GM18520 (cell line): ENCODE measurements at regions not wholly inside any gene's neighbourhood (a gene's known extent, or its start where the extent isn't known, plus 50 kb on each side); places are given as distances from the start of the nearest gene placed in this dataset.
"Not testable (repeated sequence)": the region's sequence is repeated elsewhere in the genome, so short reads cannot be mapped to it uniquely, and the experiment has no call there.

Experiments used
- ATAC-seq: cut with Tn5 transposase; IDR thresholded peaks from one replicate; pipeline ENCODE4 v1.9.1; 2021; ENCODE audit not compliant: unreplicated experiment

DNA sequence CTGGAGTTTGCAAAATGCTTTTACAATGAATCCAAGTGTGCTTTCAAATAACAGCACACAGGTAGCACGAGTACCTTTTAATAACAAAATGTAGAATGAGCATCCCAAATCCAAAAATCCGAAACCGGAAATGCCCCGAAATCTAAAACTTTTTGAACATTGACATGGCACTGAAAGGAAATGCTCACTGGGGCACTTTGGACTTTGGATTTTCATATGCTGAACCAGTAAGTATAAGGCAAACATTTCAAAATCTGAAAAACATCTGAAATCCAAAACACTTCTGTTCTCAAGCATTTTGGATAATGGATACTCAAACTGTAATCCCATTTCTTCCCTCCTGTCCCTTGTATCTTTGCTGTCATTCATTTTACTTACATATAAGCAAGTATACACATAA, 50.1 kb downstream of the GCNT4 start:
- ATAC-seq: no peak

DNA sequence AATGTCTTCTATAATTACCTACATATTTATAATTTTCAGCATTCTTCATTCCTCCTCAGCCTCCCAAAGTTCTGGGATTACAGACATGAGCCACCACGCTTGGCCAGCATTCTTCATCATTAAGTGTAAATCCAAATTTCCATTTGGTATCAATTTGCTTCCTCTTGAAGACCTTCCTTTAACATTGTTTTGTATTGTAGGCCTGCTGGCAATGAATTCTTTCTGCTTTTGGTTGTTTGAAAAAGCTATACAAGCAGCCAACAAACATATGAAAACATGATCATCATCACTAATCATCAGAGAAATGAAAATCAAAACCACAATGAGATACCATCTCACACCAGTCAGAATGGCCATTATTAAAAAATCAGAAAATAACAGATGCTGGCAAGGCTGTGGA, 56.4 kb downstream of the GCNT4 start:
- ATAC-seq: no peak

DNA sequence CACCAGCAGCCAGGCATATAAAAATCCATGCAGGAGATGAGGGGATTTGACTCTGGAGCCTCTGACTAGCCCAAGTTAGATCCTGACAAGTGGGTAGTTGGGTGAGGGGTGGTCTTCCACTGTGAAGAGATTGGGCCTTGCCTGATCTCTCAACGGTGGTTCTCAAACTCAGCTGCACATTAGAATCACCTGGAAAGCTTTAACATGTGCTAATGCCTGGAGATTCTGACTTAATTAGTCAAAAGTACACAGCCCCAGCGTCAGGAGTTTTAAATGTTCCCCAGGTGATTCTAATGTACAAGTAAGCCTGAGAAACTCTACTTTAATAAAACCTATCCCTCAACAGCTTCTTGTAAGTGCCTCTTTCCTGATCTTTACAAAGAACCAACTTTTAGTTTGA, 57.5 kb downstream of the GCNT4 start:
- ATAC-seq: no peak

DNA sequence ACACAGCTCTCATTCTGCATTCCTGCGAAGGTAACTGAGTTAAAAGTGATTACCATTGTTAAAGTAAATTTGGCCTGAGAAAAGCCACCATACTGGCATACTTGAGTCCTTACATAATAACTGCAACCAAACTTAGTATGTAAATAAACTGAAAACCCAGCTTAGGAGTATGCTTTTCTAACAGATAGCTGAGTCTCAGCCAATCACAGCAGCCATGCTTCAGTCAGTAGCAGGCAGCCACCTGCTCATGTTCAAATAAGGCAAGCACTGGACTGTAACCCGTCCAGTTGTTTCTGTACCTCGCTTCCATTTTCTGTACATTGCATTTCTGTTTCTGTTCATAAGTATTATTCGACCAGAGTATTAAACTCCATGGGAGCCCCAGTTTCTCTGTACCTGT, 58.6 kb downstream of the GCNT4 start:
- no peak for ATAC-seq

DNA sequence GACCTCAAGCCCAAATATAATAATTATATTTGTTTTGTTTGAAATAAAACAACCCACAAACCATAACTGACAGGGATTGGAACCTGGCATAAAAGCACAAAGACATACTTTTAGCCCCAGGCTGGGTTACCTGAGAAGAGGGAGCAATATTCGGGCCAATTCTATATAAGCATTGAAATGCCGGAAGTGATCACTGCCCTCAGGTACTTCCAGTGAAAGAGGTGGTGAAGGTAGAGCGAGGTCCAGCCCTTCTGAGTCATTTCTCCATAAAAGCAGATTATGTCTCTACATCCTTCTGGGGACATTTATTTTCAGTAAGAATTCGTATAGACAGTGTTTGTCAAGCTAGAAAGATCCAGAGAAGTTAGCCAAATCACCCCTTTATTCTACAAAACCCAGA, 59.6 kb downstream of the GCNT4 start:
- ATAC-seq: no peak

DNA sequence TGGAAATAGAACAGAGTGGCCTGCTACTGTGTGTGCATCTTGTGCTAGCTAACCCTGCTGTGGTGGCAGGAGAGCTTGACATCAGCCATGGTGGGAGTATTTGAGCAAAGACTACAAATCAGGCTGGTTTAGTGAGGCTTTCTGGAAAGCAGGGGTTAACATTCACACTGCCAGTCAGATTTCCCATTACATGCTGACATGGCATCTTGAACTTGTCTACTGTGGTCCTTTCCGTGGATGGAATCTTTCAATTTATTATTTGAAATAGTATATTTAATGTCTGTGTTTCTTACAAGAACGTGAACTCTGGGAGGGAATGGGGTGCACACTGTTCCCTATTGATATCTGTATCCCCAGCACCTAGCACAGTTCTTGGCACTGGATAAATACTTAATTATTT, 60.8 kb downstream of the GCNT4 start:
- ATAC-seq: no peak

DNA sequence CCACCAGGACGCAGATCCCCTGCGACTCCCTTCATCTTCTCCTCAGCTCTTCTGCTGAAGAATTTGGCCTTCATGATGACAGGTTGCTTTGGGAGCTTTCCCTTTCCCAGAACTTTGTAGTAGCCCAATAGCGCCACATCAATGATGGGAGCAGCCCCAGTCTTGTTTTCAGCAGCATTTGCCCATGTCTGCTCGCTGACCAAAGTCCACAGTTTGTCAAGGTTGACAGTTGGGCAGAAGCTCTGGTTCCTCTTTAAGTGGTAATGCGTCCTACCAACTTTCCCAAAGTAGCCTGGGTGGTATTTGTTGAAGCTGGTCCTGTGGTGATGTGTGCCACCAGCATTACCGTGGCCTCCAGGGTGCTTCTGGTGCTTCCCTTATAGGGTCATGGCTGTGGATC, 62.2 kb downstream of the GCNT4 start:
- ATAC-seq: no peak

DNA sequence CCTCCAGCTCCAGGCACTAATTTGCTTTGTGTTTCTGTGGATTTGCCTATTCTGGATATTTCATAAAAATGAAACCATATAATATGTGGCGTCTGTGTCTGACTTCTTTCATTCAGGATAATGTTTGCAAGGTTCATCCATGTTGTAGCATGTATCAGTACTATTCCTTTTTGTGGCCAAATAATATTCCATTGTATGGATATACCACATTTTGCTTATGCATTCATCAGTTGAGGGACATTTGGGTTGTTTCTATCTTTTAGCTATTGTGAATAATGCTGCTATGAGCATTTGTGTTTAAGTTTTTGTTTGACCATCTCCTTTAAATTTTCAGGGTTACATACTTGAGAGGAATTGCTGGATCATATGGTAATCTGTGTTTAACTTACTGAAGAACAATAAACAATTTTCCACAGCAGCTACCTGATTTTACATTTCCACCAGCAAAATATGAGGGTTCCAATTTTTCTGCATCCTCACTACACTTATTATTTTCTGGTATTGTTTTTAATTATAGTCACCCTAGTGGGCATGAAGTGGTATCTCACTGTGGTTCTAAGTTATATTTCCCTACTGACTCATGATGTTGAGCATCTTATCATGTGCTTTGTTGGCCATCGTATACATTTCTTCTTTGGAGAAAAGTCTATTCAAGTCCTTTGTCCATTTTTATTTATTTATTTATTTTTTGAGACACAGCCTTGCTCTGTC, 63.9 kb downstream of the GCNT4 start:
- ATAC-seq: no peak

DNA sequence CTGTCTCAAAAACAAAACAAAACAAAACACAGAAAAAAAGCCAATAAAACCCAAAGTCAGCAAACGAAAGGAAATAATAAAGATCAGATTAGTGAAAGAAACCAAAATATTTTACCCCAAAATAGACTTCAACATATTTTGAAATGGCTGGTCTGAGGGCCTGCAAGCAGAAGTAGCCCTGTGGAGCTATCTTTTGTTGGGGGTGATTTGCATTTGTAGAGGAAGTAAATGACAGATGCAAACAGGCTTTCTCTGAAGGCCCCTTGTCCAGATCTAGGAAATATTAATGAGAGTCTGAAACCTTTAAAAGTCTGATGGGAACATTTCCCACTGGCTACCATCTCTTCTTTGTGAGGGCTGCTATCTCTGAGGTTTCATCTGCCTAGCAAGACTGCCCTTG, 74.0 kb downstream of the GCNT4 start:
- ATAC-seq: no peak

DNA sequence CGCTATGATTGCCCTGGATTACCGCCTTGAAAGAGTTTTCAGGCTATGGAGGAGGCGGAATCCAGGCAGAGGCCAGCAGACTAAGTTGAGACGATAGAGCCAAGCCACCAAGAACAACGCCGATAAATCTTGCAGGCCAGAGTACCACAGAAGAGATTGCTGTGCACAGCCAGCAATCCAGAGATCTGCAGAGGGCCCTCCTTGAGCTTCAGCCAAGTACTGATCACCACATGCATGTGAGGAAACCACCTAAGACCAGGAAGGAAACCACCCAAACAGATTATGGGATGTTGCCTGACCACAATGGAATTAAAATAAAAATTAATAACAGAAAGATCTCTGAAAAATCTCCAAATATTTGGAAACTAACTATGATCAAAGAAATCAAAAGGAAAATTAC, 74.9 kb downstream of the GCNT4 start:
- no peak for ATAC-seq

DNA sequence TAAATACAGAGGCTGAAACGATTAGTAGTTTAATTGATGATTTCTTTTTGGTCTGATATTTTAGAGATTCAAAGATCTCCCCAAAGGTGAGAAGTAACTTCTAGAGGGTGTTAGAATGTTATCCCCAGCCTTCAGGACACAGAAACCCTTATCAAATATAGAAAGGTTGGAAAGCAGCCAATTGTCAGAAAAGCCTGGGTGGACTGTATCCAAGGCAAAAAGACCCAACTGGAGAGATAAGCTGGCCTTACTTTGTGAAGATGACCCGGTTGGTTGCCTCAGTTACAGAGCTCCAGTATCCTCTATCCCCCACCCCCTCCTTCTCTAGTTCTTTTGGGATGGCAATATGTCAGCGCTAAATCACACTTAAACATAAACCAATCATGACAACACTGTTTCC, 75.7 kb downstream of the GCNT4 start:
- no peak for ATAC-seq

DNA sequence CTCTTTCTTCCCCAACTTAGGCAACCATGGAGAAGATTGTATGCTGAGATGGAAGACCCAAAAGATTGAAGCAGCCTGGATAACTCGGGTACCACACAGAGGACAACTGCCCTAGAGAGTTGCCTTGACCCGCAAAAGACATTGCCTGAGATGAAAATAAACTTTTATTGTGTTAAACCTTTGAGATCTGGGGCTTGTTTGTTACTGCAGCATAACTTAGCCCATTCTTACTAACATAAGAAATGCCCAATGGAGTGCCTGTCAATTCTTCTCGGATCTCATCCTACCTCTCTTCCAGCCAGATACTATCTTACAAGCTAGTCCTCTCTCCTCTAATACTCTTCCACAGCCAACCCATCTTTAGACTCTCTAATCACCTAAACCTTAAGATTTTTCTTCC, 76.8 kb downstream of the GCNT4 start:
- ATAC-seq: no peak

DNA sequence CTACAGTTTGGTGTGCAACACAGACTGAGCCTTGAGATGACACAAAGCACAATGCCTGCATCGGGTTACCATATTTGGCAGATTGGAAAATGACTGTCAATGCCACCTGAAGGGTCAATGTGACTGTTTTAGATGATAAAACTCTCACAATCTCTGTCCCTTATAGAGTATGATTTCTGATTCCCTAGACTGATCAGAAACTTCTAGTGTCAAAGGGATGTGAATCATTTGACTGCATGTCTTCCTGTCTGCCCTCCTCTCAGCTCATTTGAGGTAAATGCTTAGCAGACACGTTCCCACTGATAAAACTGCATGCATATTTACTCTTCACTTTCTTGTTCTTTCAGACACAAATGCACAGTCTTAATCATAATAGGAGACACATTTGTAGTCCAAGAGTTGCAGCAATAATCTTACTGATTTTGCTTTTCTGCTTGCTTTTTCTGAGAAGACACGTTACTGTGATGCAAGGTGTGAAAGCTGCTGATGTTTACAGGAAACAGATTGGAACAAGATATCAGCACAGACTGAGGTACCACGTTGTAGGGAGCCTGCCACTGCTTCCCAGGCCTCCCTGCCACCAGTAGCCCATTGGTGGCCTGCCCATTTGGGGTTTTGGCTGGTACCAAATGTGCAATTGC, 77.8 kb downstream of the GCNT4 start:
- ATAC-seq: no peak

DNA sequence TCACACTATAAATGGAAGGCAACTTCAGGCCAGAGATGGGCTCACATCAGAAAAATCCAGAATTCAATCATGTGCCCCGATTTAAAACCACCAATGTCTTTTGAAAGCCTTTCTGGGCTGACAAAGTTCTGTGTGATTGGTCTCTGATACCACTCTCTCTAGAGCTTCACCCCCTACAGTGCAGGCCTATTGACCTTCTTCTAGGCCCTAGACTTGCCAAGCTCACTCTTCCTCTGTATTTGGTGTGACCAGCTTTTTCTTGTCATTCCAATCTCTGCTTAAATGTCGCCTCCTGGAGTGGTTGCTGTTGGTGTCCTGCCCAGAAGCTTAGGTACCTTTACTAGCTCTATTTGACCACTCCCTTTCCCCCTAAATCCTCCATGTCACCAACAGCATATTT, 78.7 kb downstream of the GCNT4 start:
- ATAC-seq: no peak

DNA sequence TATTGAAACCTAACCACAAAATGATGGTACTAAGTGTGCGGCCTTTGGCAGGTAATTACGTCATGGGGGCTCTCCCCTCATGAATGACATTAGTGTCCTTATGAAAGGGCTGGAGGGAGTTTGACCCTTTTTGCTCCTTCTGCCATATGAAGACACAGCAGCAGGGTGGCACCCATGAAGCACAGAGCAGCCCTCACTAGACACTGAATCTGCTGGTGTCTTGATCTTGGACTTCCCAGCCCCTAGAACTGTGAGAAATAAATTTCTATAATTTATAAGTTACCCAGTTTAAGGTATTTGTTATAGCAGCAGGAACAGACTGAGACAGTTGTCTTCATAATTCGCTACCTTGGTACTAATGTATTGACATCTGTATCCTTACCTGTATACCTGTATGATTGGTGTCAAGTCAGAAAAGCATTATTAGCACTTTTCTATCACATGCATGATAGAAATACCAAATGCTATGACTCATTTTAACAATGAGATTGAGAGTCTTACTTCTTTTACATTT, 80.4 kb downstream of the GCNT4 start:
- no peak for ATAC-seq

DNA sequence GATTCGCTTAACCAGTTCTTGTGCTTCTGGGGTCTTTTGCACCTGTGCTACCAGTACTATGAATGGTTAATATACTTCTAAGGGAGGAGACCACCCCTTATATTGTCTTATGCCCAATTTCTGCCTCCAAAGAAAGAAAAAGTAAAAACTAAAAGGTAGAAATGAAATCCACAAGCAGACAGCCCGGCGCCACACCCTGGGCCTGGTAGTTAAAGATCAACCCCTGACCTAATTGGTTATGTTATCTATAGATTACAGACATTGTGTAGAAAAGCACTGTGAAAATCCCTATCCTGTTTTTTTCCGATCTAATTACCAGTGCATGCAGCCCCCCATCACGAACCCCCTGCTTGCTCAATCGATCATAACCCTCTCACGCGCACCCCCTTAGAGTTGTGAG, 81.5 kb downstream of the GCNT4 start:
- not testable (repeated sequence) for ATAC-seq

DNA sequence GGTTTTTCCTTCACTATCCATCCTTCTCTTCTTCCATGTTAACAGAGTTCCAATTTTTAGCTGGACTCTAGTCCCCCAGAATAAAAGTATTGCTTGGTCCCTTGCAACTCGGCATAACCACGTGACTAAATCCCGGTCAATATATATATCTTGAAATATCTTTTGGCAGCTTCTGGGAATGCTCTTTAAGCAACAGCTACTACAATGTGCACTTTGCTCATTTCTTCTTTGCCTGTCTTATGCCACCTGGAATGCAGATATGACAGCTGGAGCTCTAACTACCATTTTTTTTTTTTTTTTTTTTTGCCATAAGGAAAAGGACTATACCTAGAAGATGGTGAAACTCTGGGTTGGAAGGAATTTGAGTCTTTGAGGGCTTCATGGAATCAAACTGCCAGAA, 82.6 kb downstream of the GCNT4 start:
- no peak for ATAC-seq

DNA sequence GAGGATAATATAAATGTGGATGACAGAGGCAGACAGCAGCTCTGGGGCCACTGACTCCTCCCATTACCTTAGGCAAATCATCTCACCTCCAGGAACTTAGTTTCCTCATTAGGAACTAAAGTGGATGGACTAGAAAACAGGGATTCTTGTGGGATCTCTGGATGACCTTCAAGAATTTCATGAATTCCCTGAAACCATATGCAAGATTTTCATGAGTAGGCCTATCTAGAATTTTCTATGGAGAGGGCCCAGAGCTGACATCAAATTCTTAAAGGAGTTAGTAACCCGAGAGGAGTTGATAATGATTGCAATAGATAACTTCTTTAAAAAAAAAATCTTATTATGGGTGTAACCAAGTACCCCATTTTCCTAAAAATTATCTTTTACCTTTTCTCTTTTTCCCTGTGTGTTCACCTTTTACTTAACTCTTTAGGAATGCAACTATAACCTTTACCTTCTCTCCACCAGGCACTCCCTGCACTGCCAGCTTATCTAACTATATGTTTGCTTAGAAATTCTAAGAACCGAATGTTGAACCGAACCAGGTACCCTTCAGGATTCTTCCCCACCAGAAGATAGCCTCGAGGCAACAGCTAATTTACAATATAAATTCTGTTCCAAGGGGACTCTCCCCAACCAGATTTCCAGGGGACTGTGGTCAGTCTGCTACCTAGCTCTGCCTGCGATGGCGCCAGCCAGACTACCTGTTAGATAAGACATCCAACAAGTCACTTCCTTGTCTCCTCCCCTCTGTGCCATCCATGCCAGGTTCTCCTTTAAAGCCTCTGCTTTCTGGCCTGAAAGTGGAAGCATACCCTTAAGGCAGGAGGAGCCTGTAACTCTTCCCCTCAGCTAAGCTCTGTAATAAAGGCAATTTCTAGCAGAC, 86.0 kb downstream of the GCNT4 start:
- ATAC-seq: no peak

DNA sequence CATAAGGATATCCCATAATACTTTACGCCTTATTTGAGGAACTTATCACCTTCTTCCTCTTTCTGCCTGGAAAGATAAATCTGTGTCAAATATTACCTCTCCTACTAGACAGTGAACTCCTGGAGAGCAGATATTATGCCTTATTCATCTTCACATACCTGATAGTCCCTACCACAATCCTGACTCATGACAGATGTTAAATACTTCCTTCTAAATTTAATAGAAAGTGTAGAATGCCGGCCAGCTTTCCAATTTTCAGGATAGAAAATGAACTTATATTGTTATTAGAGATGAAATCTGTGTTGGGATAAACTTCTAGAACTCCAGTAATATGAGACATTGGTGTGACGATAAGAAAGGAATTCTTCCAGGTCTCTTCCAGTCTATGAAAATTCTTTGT, 89.0 kb downstream of the GCNT4 start:
- ATAC-seq: no peak

DNA sequence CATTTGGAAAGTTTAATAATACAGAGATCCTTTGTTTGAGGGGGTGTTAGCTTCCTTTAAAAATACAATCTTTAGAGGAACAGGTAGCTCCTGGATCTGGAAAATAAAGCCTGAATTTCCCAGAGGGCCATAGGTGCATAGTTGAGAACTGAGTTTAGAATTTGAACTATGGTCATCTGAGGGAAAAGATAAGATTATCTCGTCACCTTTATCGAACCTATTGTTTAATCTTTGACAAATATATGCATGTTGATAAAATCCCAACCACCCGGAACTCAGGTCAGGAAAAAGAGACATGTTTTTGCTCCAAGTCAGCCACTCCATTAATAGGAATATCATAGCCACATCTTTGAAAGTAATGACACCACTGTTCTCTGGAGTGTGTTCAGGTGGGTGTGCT, 91.7 kb upstream of the FAM169A start:
- ATAC-seq: no peak

DNA sequence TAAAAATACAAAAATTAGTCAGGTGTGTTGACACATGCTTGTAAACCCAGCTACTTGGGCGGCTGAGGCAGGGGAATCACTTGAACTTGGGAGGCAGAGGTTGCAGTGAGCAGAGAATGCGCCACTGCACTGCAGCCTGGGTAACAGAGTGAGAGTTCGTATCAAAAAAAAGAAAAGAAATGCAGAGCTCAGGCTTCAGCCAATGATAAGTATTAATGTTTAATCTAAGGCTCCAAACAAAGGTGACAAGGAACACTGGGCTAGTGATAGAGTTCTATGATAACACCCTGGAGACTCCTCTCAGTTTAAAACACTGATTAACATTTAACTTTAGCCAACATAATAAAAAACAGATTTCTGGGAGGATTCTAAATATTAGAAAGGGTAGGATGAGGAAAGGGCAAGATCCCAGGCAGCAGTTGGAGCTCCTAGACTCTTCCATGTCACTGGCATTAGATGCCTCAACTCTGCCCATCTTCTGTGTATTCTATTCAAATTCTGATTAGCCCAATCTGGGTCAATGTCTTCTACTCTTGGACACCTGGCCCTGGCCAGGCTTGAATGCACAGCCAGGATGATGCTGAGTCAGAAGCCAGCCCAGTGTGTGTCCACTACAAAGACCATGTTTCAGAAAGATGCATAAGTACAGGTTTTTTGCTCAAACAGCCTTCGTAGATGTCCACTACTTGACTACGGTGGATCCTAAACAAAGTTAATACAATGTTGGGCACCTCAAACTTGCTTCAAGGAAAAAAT, 91.0 kb upstream of the FAM169A start:
- no peak for ATAC-seq
